ENCODE measurements at regions not wholly inside any gene's neighbourhood (a gene's known extent, or its start where the extent isn't known, plus 50 kb on each side); places are given as distances from the start of the nearest gene placed in this dataset.

DNA sequence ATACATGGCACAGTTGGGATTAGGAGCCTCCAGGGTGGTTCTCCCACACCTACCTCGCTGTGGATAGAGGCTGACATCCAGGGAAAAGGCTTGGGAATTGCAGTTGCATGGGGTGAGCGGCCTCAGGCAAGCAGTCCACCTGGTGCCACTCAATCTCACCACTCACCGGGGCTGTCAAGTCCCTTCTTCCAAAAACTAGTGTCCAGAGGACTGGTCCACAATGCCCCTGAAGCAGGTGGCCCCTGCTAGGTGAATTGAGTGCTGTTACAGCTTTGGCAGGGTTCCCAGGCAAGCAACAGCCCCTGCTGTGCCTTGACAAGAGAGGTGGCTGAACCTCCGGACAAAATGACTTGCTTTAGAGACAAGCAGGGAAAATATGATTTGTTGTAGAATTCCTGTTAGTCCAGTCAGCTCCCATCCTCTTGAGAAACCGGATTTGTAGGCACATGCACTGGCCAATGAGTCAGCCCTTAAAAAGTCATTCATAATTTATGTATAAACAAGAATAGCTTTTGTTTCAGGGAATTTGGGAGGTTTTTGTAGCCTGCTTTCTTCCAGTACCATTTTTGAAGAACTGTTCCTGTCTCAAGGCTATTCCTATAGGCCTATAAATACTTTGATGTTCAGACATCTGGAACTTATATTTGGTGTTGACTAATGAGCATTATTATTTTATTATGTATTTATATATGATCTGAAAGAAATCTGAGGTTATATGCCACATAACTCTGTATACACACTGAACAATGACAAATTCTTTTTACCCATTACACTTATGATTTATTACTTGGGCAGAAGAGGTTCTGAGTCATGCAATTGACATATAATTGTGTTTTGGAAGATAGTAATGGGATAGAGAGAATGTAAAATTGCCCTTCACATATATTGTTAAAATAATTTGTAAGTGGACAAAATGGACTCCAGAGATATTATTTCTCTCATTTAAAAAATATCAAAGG, 411.1 kb downstream of the ACTL7B start:
- no peak for TF ChIP-seq EZH2 (IDR thresholded peaks at IDR 0.05; ENCODE audit: borderline replicate concordance, low read length)
- TF ChIP-seq, protein P1, sequence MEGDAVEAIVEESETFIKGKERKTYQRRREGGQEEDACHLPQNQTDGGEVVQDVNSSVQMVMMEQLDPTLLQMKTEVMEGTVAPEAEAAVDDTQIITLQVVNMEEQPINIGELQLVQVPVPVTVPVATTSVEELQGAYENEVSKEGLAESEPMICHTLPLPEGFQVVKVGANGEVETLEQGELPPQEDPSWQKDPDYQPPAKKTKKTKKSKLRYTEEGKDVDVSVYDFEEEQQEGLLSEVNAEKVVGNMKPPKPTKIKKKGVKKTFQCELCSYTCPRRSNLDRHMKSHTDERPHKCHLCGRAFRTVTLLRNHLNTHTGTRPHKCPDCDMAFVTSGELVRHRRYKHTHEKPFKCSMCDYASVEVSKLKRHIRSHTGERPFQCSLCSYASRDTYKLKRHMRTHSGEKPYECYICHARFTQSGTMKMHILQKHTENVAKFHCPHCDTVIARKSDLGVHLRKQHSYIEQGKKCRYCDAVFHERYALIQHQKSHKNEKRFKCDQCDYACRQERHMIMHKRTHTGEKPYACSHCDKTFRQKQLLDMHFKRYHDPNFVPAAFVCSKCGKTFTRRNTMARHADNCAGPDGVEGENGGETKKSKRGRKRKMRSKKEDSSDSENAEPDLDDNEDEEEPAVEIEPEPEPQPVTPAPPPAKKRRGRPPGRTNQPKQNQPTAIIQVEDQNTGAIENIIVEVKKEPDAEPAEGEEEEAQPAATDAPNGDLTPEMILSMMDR (conservative IDR thresholded peaks at IDR 0.05 in 1 of 2, IDR thresholded peaks at IDR 0.05 in 1 of 2; ENCODE audit: extremely low read depth in 1 of 2, insufficient read depth in 1 of 2, low read depth in 1 of 2, low read length in 2 of 2) = no peak
